Upper lobe of left lung (tissue), 6 donors: ENCODE measurements at regions not wholly inside any gene's neighbourhood (a gene's known extent, or its start where the extent isn't known, plus 50 kb on each side); places are given as distances from the start of the nearest gene placed in this dataset.

ENCODE experiments used
- ATAC-seq, 2 donors: fragments of 200-7000 bp; cut with Tn5 transposase; one replicate each; pipeline ENCODE4 v1.9.1; 2022; ENCODE audit warnings: mild to moderate bottlenecking in 2 of 2, moderate library complexity in 2 of 2; ENCODE audit not compliant: low FRiP score in 2 of 2
- DNase-seq, 2 donors: peaks; one replicate each; pipeline ENCODE4 v3.0.0-alpha.2; 2019 to 2020
- H3K27ac ChIP-seq, 4 donors: fragments of 200-600 bp; sonication (generic); one replicate each; pipeline ENCODE4 v1.5.1; 2016 to 2019
- H3K27me3 ChIP-seq, 4 donors: fragments of 200-600 bp; sonication (generic); one replicate each; pipeline ENCODE4 v1.5.1; 2017 to 2019
- H3K36me3 ChIP-seq, 4 donors: fragments of 200-600 bp; sonication (generic); one replicate each; pipeline ENCODE4 v1.5.1; 2016 to 2019
- H3K4me1 ChIP-seq, 4 donors: fragments of 200-600 bp; sonication (generic); one replicate each; pipeline ENCODE4 v1.5.1; 2018 to 2019
- H3K4me3 ChIP-seq, 4 donors: fragments of 200-600 bp; sonication (generic); one replicate each; pipeline ENCODE4 v1.5.1; 2017 to 2019; ENCODE audit warnings: mild to moderate bottlenecking in 2 of 4, moderate library complexity in 1 of 4
- H3K9me3 ChIP-seq, 4 donors: fragments of 200-600 bp; sonication (generic); one replicate each; pipeline ENCODE4 v1.5.1; 2018 to 2019
- EP300 ChIP-seq, 4 donors: sonication (generic); formaldehyde crosslinking; IDR thresholded peaks; one replicate each; pipeline ENCODE4 v1.5.1; 2017; ENCODE audit warnings: antibody characterized with exemption in 4 of 4, control low read depth in 2 of 4
- POLR2A ChIP-seq, 4 donors: fragments of 450-650 bp; IDR thresholded peaks; one replicate each; pipeline ENCODE4 v1.5.1; 2016 to 2017; ENCODE audit warnings: antibody characterized with exemption in 4 of 4, mild to moderate bottlenecking in 2 of 4
- POLR2AphosphoS5 ChIP-seq, 2 donors: sonication (generic); formaldehyde crosslinking; IDR thresholded peaks; one replicate each; pipeline ENCODE4 v1.5.1; 2017; ENCODE audit warnings: antibody characterized with exemption in 2 of 2
- WGBS, 2 donors: methylation state at CpG; one replicate each; pipeline ENCODE4 v1.1.5; 2017 to 2018; 5-methylcytosine and 5-hydroxymethylcytosine counted together
- TF ChIP-seq, protein P1 (sequence below), 6 experiments: fragments of 450-650 bp in 4 of 6; fragments of 200-600 bp in 2 of 6; sonication (generic) in 2 of 6; IDR thresholded peaks; one replicate each; pipeline ENCODE4 v1.5.1; 2016 to 2019; ENCODE audit warnings: antibody characterized with exemption in 6 of 6
- donor health status: DM: no; HTN: no; CAD: no; lungs with moderate emphysema.
- donor health status: DM: no; HTN: yes; CAD: no; lungs with severe emphysema.

DNA sequence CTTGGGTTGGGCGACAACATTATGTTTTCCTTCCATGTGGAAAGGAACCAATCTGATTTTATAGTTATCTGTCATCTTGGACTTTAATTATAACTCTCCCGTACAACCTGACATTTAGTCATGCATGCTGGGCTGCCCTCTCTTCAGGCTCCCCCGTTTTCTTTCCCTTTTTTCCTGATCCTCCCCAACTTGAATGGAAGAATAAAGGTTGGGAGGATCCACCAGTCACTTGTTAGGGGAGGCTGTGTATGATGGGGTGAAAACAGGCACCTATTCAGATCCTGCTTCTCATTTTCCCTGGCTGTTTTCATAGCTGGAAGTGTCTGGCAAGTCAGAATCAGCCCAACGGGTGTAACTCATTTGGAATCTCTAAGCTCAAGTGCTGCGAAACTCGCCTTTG is 267.2 kb upstream of the SALL1 start:
- TF ChIP-seq POLR2A (IDR thresholded peaks at IDR 0.05) (no peak), POLR2AphosphoS5 (IDR thresholded peaks at IDR 0.05) (no peak), EP300 (IDR thresholded peaks at IDR 0.05) (no peak)
- TF ChIP-seq, protein P1, sequence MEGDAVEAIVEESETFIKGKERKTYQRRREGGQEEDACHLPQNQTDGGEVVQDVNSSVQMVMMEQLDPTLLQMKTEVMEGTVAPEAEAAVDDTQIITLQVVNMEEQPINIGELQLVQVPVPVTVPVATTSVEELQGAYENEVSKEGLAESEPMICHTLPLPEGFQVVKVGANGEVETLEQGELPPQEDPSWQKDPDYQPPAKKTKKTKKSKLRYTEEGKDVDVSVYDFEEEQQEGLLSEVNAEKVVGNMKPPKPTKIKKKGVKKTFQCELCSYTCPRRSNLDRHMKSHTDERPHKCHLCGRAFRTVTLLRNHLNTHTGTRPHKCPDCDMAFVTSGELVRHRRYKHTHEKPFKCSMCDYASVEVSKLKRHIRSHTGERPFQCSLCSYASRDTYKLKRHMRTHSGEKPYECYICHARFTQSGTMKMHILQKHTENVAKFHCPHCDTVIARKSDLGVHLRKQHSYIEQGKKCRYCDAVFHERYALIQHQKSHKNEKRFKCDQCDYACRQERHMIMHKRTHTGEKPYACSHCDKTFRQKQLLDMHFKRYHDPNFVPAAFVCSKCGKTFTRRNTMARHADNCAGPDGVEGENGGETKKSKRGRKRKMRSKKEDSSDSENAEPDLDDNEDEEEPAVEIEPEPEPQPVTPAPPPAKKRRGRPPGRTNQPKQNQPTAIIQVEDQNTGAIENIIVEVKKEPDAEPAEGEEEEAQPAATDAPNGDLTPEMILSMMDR (IDR thresholded peaks at IDR 0.05) = no peak
- H3K27ac ChIP-seq = no peak overlapping the region
- no peak for DNase-seq
- H3K9me3 ChIP-seq = no peaks in the 10 kb centered on the region
- no peaks in the 10 kb centered on the region for H3K4me1 ChIP-seq
- H3K27me3 ChIP-seq = no peaks in the 10 kb centered on the region
- no peak for ATAC-seq
- no peaks in the 10 kb centered on the region for H3K36me3 ChIP-seq
- H3K4me3 ChIP-seq = no peak overlapping the region
- WGBS, 2 donors = 71 to 81% methylated on average over 6 of the region's 6 CpGs

DNA sequence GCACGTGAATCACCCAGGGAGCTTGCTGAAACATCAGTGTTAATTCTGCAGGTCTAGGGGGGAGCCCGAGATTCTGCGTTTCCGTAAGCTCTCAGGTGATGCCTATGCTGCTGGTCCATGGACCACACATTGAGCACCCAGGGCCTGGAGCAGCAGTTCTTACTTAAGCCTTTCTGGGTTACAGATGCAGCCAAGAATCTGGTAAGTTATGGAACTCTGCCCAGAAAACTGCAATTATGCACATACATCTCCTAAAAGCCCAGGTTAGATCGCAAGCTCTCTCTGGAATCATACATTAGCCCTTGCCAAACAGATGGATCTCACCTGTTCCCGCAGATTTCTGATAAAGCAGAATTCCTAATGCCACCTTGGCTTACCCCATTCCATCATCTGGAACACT is 265.9 kb upstream of the SALL1 start:
- no peak for TF ChIP-seq POLR2A (IDR thresholded peaks at IDR 0.05)
- TF ChIP-seq POLR2AphosphoS5 (IDR thresholded peaks at IDR 0.05) = no peak
- TF ChIP-seq EP300 (IDR thresholded peaks at IDR 0.05) = no peak
- TF ChIP-seq, protein P1 (IDR thresholded peaks at IDR 0.05) = no peak
- ATAC-seq = no peak
- Histone ChIP-seq H3K27ac (no peak overlapping the region), H3K27me3 (no peaks in the 10 kb centered on the region), H3K9me3 (no peaks in the 10 kb centered on the region), H3K4me1 (no peaks in the 10 kb centered on the region), H3K4me3 (no peak overlapping the region), H3K36me3 (no peaks in the 10 kb centered on the region)
- no peak for DNase-seq
- 81 to 89% methylated on average over 3 to 6 of the region's 6 CpGs for WGBS, 2 donors

DNA sequence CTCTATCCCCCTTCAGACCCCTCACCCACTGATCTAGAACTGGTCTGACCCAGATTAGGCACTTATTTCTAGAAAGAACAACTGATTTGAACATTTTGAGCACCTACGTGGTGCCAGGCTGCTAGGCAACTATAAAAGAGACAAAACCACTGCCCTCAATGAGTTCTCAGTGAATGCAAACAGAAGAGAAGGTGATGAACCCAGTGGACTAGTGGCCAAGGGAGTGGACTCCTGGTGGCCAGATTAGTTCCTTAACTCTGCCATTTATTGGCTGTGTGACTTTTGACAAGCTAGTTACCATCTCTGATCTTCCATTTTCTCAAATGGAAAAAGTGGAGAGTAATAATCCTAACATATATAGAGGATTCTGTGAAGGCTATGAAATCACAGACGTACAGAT is 259.1 kb upstream of the SALL1 start:
- Histone ChIP-seq H3K36me3 (no peaks in the 10 kb centered on the region), H3K4me3 (no peak overlapping the region), H3K27me3 (no peaks in the 10 kb centered on the region), H3K27ac (no peak overlapping the region), H3K9me3 (no peaks in the 10 kb centered on the region), H3K4me1 (no peaks in the 10 kb centered on the region)
- TF ChIP-seq POLR2A (IDR thresholded peaks at IDR 0.05) = no peak
- TF ChIP-seq EP300 (IDR thresholded peaks at IDR 0.05) = no peak
- TF ChIP-seq POLR2AphosphoS5 (IDR thresholded peaks at IDR 0.05) = no peak
- TF ChIP-seq, protein P1 (IDR thresholded peaks at IDR 0.05) = no peak
- no peak for ATAC-seq
- DNase-seq = no peak
- WGBS, 2 donors = 72 to 86% methylated on average over 2 of the region's 2 CpGs

DNA sequence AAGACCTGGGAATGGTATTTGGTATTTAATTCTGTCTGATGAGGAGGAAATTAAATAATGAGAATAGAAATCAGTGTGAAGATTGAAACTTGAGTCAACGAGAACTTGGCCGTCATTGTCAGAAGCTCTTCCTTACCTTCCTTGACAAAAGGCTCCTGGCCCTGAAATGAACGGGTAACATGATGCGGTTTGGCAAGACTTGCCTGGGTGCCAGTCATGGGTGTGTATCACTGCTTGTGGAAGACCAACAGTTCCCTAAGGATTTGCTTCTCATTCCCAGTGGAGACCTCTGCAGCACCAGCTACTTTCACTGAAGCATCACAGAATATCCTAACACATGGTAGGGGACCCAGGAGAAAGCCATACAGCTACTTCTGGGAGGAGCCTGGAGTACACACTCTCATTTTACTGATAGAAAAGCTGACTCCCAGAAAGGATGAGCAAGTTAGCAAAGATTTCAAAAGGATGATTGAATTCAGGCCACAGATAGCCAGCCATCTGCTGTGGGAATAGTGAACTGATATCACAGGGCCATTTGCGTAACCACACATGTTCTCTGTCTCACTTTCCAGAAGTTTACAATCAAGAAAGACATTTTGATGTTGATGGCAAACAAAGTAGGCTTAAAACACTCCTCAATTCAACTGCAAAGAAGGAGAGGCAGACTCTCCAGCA is 258.1 kb upstream of the SALL1 start:
- no peak overlapping the region for H3K27ac ChIP-seq
- no peak overlapping the region for H3K4me3 ChIP-seq
- H3K27me3 ChIP-seq = no peaks in the 10 kb centered on the region
- WGBS, 2 donors = 84 to 88% methylated on average over 5 of the region's 5 CpGs
- no peaks in the 10 kb centered on the region for H3K4me1 ChIP-seq
- H3K36me3 ChIP-seq = no peaks in the 10 kb centered on the region
- DNase-seq (no peak), ATAC-seq (no peak)
- no peak for TF ChIP-seq POLR2A (IDR thresholded peaks at IDR 0.05)
- TF ChIP-seq POLR2AphosphoS5 (IDR thresholded peaks at IDR 0.05) = no peak
- TF ChIP-seq EP300 (IDR thresholded peaks at IDR 0.05) = no peak
- TF ChIP-seq, protein P1 (IDR thresholded peaks at IDR 0.05) = no peak
- no peaks in the 10 kb centered on the region for H3K9me3 ChIP-seq

DNA sequence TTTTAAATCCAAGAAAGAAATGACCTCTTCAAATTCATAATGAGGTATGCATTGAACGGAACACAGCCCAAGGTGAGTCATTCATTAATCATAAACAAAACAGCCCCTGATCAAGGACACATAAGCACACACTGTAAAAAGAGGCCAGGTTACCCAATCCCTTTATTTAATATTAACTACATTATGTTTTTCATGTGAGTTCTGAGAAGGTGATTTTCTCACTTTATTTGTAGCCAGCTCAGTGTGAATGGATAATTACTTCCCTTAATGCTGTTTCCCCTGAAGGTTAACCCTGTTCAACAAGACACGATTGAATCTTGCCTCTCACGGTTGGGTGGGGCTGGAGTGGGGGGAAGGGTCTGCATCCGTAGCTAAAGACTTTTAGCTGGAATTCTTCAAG is 257.3 kb upstream of the SALL1 start:
- Histone ChIP-seq H3K36me3 (no peaks in the 10 kb centered on the region), H3K4me1 (no peaks in the 10 kb centered on the region), H3K9me3 (no peaks in the 10 kb centered on the region), H3K27me3 (no peaks in the 10 kb centered on the region), H3K27ac (no peak overlapping the region), H3K4me3 (no peak overlapping the region)
- TF ChIP-seq POLR2A (IDR thresholded peaks at IDR 0.05) (no peak), EP300 (IDR thresholded peaks at IDR 0.05) (no peak), POLR2AphosphoS5 (IDR thresholded peaks at IDR 0.05) (no peak)
- TF ChIP-seq, protein P1 (IDR thresholded peaks at IDR 0.05) = no peak
- WGBS, 2 donors = 29 to 35% methylated on average over 4 of the region's 4 CpGs
- DNase-seq (no peak), ATAC-seq (no peak)
